ENCODE measurements at regions not wholly inside any gene's neighbourhood (a gene's known extent, or its start where the extent isn't known, plus 50 kb on each side); places are given as distances from the start of the nearest gene placed in this dataset.

DNA sequence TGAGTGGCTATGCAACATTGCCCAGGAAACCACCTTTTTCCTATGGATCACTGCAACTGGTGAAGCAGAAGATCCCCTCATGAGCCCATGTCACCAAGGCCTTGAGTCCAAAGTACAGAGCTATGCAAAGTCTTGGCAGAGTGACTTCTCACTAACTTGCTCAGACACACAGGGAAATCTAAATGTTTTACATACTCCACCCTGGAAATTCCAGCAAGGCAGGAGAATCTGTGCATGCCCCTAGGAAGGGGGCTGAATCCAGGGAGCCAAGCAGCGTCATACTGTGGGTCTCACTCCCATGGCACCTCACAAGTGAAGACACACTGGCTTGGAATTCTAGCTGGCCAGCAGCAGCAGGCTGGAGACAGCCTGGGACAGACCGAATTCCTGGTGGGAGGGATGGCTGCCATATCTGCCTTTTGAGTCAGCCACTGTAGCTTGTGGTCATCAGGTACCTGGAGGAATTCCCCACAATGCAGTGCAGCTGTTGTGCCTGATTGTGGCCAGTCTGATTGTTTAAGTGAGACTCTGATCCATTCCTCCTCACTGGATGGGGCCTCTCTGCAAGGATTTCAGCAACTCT, 1817.4 kb downstream of the SUCLG1 start:
- Mint-ChIP-seq H3K27me3 (no peaks in the 10 kb centered on the region), H3K27ac (no peak overlapping the region), H3K36me3 (no peaks in the 10 kb centered on the region), H3K4me1 (peaks cover 0 to 3% (median 0%) of the 10 kb centered on the region in 4 donors), H3K4me3 (no peak overlapping the region), H3K9me3 (peaks cover 5 to 43% (median 30%) of the 10 kb centered on the region in 9 donors)
- ATAC-seq (no peak), DNase-seq (no peak)
- POLR2A ChIA-PET, result no interaction called here

DNA sequence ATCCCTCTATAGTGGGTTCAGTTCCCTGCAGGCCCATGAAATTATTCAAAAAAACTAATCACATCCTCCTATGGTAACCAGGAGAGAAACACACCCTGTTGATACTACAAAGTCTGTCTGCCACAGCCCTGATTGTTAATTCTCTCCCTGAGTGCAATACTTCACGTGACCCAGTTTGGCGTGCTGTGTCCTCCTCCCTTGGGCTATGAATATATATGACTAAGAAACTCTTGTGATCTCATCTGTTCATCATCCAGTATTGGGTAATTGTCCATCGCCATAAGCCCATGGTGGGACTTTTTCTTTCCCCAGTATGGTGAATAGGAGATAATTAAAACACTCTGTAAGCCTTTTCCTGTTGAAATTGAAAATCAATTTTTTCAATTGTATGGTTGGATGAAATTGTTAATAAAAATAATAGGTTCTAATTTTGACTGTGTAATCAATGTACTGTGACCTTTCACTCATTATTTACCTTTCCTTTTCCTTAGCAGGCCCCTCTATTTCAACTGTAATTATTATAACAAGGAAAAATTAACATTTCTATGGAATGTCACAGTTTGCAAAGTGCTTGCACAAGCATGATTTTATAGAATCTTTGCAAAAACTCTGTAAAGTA, 1822.6 kb downstream of the SUCLG1 start:
- H3K36me3 Mint-ChIP-seq, result no peaks in the 10 kb centered on the region
- H3K4me3 Mint-ChIP-seq, result no peak overlapping the region
- no peaks in the 10 kb centered on the region for H3K4me1 Mint-ChIP-seq
- peaks cover 2 to 42% (median 16%) of the 10 kb centered on the region in 9 donors for H3K9me3 Mint-ChIP-seq
- no peaks in the 10 kb centered on the region for H3K27me3 Mint-ChIP-seq
- DNase-seq, result no peak
- POLR2A ChIA-PET, result no interaction called here
- no peak overlapping the region for H3K27ac Mint-ChIP-seq
- no peak for ATAC-seq

DNA sequence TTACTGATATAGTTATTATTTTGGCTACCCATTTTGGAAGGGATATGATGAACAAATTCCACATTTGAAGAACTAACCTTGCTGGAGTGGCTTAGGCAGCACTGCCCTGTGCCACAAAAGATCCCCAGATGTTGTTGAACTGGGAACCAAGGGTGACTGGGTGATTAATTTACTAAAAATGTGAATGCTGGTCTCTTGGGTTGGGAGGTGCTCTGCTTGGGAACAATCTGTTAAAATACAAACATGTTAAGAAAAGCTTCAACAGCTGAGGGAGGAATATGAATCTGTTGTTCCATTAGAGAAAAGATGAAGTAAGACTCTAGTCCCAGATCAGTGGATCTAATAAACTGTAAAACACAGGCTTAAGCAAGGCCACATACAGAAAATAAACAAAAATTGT, 1860.1 kb downstream of the SUCLG1 start:
- H3K27ac Mint-ChIP-seq, result no peak overlapping the region
- peaks cover 8 to 30% (median 15%) of the 10 kb centered on the region in 9 donors for H3K9me3 Mint-ChIP-seq
- DNase-seq, result no peak
- ATAC-seq, result no peak
- POLR2A ChIA-PET, result no interaction called here
- no peak overlapping the region for H3K4me3 Mint-ChIP-seq
- H3K36me3 Mint-ChIP-seq, result no peaks in the 10 kb centered on the region
- H3K27me3 Mint-ChIP-seq, result no peaks in the 10 kb centered on the region
- H3K4me1 Mint-ChIP-seq, result no peaks in the 10 kb centered on the region

DNA sequence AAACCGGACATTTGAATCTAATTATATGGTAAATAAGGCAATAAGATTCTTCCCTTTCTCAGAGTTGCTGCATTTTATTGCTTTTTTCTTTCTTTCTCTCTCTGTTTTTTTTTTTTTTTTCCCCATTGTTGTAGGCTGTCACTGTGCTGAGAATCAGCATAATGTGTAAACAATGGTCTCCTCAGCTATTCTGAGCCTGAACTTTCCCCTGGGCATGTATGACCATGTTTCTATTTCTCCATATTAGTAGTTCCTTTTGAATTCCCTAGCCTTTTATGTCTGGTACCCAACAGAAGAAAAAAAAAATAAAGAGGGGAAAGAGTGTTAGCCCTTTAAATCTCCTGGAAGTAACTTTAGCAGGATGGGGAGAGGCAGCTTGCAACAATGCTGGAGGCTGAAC, 1862.5 kb downstream of the SUCLG1 start:
- ATAC-seq, result no peak

DNA sequence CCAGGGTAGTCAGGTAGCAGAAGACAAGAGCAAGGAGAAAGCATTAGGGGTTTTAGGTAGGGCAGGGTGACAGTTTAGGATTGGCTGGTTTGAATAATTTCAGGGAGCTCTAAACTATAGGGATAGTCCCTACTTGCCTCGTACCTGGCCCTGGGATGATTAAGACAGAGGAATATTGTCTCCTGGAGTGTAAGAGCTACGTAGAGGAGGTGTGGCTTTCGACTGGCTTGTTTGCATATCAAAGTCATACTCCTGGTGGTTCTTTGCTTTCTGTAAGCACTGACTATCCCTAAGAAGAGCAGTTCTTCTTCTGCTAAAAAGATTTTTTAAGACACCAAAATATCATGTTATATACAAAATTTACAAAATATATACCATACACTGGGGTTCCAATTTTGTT, 1867.4 kb downstream of the SUCLG1 start:
- POLR2A ChIA-PET, result no interaction called here
- H3K36me3 Mint-ChIP-seq, result no peaks in the 10 kb centered on the region
- H3K27me3 Mint-ChIP-seq, result no peaks in the 10 kb centered on the region
- H3K4me1 Mint-ChIP-seq, result no peaks in the 10 kb centered on the region
- ATAC-seq (no peak), DNase-seq (no peak)
- H3K9me3 Mint-ChIP-seq, result peaks cover 2 to 26% (median 13%) of the 10 kb centered on the region in 9 donors
- no peak overlapping the region for H3K4me3 Mint-ChIP-seq
- no peak overlapping the region for H3K27ac Mint-ChIP-seq

More for the DNA sequence above, 1862.5 kb downstream of the SUCLG1 start:
- Mint-ChIP-seq H3K4me3 (no peak overlapping the region), H3K27me3 (no peaks in the 10 kb centered on the region), H3K4me1 (no peaks in the 10 kb centered on the region), H3K9me3 (peaks cover 8 to 27% (median 15%) of the 10 kb centered on the region in 9 donors), H3K27ac (no peak overlapping the region), H3K36me3 (no peaks in the 10 kb centered on the region)
- no peak for DNase-seq
- POLR2A ChIA-PET, result no interaction called here

DNA sequence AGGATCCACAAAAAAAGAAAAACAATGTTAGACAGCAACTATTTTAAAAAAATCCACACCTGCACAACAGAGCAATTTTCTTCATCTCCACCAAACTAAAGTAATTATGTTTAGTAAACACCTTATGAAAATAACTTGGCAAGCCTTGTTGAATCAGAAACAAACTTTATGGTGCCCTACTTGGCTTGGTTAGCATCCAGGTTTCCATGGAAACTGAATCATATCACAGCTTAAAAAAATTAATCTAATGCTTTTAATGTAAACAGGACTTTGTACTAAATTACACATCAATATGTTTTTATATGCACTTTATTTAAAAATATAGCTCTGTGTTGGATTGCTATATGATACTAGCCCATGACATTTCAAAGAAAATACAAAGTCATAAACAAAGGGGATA, 1882.4 kb downstream of the SUCLG1 start:
- peaks cover 3 to 41% (median 12%) of the 10 kb centered on the region in 9 donors for H3K9me3 Mint-ChIP-seq
- peaks cover 0 to 10% (median 0%) of the 10 kb centered on the region in 3 donors for H3K36me3 Mint-ChIP-seq
- H3K27ac Mint-ChIP-seq, result no peak overlapping the region
- no peak overlapping the region for H3K4me3 Mint-ChIP-seq
- DNase-seq, result no peak
- H3K27me3 Mint-ChIP-seq, result no peaks in the 10 kb centered on the region
- H3K4me1 Mint-ChIP-seq, result no peaks in the 10 kb centered on the region
- POLR2A ChIA-PET, result no interaction called here
- ATAC-seq, result no peak

DNA sequence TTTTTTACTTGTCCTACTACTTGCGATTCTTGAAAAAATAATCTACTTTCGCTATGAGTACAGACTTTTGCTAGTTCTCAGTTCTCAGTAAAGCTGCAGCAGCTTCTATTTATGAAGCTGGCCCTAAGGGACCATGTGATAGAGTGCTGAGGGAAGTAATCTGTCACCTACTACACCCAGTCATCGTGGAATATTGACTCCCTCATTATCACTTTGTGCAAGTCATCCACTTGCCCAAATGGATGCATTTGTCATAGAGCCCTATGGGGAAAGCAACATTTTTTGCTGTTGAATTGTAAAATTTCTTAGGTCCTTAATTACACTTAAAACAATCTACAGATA, 1919.8 kb downstream of the SUCLG1 start:
- ATAC-seq (no peak), DNase-seq (no peak)
- H3K4me1 Mint-ChIP-seq, result no peaks in the 10 kb centered on the region
- no peak overlapping the region for H3K4me3 Mint-ChIP-seq
- POLR2A ChIA-PET, result no interaction called here
- no peak overlapping the region for H3K27ac Mint-ChIP-seq
- no peaks in the 10 kb centered on the region for H3K36me3 Mint-ChIP-seq
- H3K27me3 Mint-ChIP-seq, result no peaks in the 10 kb centered on the region
- H3K9me3 Mint-ChIP-seq, result peaks cover 2 to 35% (median 4%) of the 10 kb centered on the region in 9 donors

DNA sequence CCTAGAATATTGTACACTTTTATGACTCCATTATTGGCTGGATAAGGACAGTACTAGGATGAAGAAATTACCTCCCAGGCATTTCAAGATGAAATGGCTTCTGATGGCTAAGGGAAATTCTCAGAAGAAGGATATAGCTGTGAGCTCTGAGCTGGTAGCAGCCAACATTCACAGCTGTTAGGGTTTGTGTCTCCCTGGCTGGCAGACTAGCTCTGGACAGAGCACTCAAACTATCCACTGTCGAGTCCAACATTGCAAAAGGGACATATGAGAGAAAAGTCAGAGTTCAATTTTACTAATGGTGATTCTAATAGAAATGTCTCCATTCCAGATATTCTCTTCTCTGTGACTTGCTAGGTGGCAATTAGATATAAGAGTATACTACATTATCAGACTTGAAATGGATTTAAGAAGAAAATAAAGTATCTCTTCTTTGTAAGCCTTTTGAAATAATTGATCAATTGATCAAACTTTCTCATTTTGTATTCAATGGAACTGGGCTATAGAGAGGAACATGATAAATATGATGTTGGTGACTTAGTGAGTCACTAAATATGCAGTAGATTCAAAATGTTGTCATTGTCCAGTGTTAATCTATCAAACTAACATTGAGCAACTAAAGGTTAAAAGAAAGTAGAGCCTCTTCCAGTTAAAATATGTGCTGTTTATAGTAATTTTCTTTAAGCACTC, 1920.3 kb downstream of the SUCLG1 start:
- POLR2A ChIA-PET, result no interaction called here
- Mint-ChIP-seq H3K27me3 (no peaks in the 10 kb centered on the region), H3K9me3 (peaks cover 2 to 35% (median 4%) of the 10 kb centered on the region in 9 donors), H3K4me1 (no peaks in the 10 kb centered on the region), H3K36me3 (no peaks in the 10 kb centered on the region), H3K4me3 (no peak overlapping the region), H3K27ac (no peak overlapping the region)
- ATAC-seq (no peak), DNase-seq (no peak)

DNA sequence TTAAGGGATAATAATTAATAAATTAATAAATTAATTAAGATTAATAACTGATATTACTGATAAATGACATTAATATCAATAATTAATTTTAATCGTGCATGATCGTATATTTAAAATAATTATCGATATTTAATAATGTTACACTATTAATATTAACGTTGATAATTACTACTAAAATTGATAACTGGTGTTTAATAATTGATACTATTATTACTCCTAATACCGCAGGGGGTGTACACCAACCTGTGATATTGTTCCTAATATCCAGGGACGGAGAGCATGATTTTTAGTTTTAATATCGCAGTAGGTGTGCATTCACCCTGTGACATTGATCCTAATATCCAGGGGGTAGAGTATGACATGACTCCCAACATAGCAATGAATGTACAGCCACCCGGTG, 1930.8 kb downstream of the SUCLG1 start:
- Mint-ChIP-seq H3K27ac (no peak overlapping the region), H3K36me3 (no peaks in the 10 kb centered on the region), H3K4me1 (no peaks in the 10 kb centered on the region), H3K9me3 (peaks cover 0 to 32% (median 11%) of the 10 kb centered on the region in 9 donors), H3K4me3 (no peak overlapping the region), H3K27me3 (no peaks in the 10 kb centered on the region)
- POLR2A ChIA-PET, result no interaction called here
- no peak for DNase-seq
- ATAC-seq, result no peak

DNA sequence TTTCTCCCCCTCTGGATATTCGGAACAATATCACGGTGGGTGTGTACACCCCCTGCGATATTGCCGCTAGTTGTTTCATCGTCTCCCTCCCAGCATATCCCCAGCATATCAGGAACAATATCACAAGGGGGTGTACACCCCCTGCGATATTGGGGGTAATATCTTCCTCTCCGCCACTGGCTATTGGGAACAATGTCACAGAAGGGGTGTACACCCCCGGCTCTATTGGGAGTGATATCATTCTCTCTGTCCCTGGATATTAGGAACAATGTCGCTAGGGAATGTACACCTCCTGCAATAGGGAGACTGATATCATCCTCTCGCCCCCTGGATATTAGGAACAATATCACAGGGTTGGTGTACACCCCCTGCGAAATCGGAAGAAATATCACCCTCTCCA, 1932.0 kb downstream of the SUCLG1 start:
- peak overlapping the region in 2 of 10 donors; percentile 57 to 63 for H3K27ac Mint-ChIP-seq
- DNase-seq, result peak in 1 of 10 donors; percentile 27
- H3K27me3 Mint-ChIP-seq, result no peaks in the 10 kb centered on the region

DNA sequence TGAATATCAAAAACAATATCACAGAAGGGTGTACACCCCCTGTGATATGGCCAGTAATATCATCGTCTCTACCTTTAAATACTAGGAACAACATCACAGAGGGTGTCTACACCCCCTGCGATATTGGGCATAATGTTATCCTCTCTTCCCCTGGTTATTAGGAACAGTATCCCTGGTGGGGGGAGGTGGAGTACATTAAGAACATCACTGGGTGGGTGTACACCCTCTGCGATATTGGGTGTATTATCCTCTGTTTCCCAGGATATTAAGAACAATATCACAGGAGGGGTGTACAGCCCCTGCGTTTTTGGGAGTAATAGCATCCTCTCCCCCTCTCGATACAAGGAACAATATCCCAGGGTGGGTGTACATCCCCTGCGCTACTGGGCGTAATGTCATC, 1932.8 kb downstream of the SUCLG1 start:
- ATAC-seq (no peak), DNase-seq (peak in 1 of 10 donors; percentile 19)
- POLR2A ChIA-PET, result no interaction called here
- Mint-ChIP-seq H3K27ac (no peak overlapping the region), H3K4me1 (no peaks in the 10 kb centered on the region), H3K9me3 (peaks cover 0 to 36% (median 11%) of the 10 kb centered on the region in 9 donors), H3K4me3 (no peak overlapping the region), H3K27me3 (no peaks in the 10 kb centered on the region), H3K36me3 (no peaks in the 10 kb centered on the region)

More for the DNA sequence above, 1932.0 kb downstream of the SUCLG1 start:
- Mint-ChIP-seq H3K9me3 (peaks cover 0 to 36% (median 11%) of the 10 kb centered on the region in 9 donors), H3K4me3 (peak overlapping the region in 1 of 10 donors; percentile 77), H3K36me3 (no peaks in the 10 kb centered on the region), H3K4me1 (no peaks in the 10 kb centered on the region)
- no peak for ATAC-seq
- POLR2A ChIA-PET, result no interaction called here

DNA sequence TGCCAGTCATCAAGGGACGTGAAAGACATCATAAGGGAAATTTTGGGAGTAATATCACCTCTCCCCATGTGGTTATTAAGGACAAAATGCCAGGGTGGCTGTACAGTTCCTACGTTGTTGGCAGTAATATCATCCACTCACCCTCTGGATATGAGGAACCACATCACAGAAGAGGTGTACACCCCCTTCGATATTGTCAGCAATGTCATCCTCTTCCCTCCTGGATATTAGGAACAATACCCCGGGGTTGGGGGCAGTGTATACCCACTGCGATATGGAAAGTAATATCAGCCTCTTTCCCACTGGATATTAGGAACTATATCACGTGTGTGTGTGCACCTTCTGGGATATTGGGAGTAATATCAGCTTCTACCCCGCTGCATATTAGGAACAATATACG, 1933.3 kb downstream of the SUCLG1 start:
- H3K36me3 Mint-ChIP-seq, result no peaks in the 10 kb centered on the region
- no peak overlapping the region for H3K27ac Mint-ChIP-seq
- no peak overlapping the region for H3K4me3 Mint-ChIP-seq
- H3K9me3 Mint-ChIP-seq, result peaks cover 0 to 35% (median 11%) of the 10 kb centered on the region in 9 donors
- DNase-seq (peak in 1 of 10 donors; percentile 10), ATAC-seq (no peak)
- no peaks in the 10 kb centered on the region for H3K4me1 Mint-ChIP-seq
- no peaks in the 10 kb centered on the region for H3K27me3 Mint-ChIP-seq
- POLR2A ChIA-PET, result no interaction called here

DNA sequence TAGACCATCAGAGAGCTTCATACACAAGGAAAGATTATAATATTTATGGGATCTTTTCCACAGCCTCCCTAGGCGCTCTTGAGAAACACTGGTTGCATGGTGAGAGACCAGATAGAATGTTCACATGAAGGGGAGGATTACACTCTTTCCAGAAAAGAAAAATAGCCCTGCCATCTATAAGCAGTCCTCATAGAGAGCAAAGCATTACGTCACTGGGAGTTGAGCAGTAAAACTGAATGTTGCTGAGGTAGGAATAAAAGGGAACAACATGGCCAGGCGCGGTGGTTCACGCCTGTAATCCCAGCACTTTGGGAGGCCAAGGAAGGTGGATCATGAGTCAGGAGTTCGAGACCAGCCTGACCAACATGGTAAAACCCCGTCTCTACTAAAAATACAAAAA, 1934.3 kb downstream of the SUCLG1 start:
- H3K36me3 Mint-ChIP-seq, result no peaks in the 10 kb centered on the region
- no peak overlapping the region for H3K4me3 Mint-ChIP-seq
- peaks cover 0 to 27% (median 10%) of the 10 kb centered on the region in 9 donors for H3K9me3 Mint-ChIP-seq
- POLR2A ChIA-PET, result no interaction called here
- H3K27ac Mint-ChIP-seq, result no peak overlapping the region
- H3K27me3 Mint-ChIP-seq, result no peaks in the 10 kb centered on the region
- DNase-seq (no peak), ATAC-seq (no peak)
- H3K4me1 Mint-ChIP-seq, result no peaks in the 10 kb centered on the region

Data from naive thymus-derived CD8-positive, alpha-beta T cell (primary cell).